ENCODE measurements at regions not wholly inside any gene's neighbourhood (a gene's known extent, or its start where the extent isn't known, plus 50 kb on each side); places are given as distances from the start of the nearest gene placed in this dataset.
"Not testable (repeated sequence)": the region's sequence is repeated elsewhere in the genome, so short reads cannot be mapped to it uniquely, and the experiment has no call there.

DNA sequence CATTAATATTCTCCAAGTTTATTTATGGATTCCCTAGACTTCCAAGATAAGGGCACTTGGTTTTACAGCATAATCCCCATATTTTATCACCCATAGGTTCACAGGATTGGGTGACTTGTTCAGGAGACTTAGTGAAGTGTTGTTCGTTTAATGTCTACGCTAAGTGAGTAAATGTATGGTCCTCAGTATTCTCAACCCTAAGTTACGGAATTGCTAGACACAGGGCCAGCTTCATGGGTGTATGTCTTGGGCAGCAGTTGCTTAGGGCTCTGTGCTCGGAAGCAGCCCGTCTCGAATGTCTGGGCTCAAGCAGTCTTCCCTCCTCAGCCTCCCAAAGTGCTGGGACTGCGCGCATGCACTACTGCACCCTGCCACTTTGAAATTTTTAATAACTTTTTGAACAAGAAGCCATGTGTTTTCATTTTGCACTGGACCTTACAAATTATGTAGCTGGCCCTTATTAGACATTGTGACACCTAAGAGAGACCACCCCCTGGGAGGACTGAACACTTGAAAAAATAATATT is 91.5 kb upstream of the ZNF217 start:
- no peak for DNase-seq

GRCh38 chr20:53683506-53683905 is 89.9 kb upstream of the ZNF217 start:
- DNase-seq: no peak

GRCh38 chr20:53681352-53682212 is 87.9 kb upstream of the ZNF217 start:
- no peak for DNase-seq

- DNase-seq: no peak
Measured at GRCh38 chr20:53679597-53680309, 86.1 kb upstream of the ZNF217 start.

GRCh38 chr20:53678990-53679596 is 85.5 kb upstream of the ZNF217 start:
- DNase-seq: no peak

- no peak for DNase-seq
Measured at GRCh38 chr20:53678315-53678989, 84.8 kb upstream of the ZNF217 start.

- DNase-seq: peak; percentile 70
Measured at GRCh38 chr20:53677447-53678314, 84.0 kb upstream of the ZNF217 start.

- DNase-seq: no peak
Measured at GRCh38 chr20:53676987-53677386, 83.3 kb upstream of the ZNF217 start.

- DNase-seq: no peak
Measured at GRCh38 chr20:53676519-53676822, 82.8 kb upstream of the ZNF217 start.

DNA sequence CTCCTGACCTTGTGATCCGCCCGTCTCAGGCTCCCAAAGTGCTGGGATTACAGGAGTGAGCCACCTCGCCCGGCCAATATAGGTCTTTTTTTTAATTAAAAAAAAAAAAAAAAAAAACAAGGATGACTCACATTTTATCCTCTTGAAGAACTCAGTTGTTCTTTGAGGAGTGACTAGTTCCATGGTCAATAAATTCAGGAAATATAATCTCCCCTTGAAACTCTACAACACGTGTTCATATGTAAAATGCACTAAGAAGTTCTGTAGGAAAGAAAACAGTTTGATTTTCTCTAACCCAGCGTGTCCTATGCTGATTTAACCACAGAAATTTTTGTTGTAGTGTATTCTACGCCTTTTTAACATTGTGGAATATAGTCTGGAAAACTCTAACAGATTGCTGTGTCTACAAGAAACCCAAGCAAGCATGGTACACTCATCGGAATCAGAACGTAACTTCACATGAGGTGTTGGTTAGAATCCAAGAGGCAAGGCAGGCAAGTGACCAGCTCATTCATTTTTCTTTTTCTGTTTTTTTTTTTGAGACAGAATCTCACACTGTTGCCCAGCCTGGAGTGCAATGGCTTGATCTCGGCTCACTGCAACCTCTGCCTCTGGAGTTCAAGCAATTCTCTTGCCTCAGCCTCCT is 79.0 kb upstream of the ZNF217 start:
- DNase-seq: no peak

GRCh38 chr20:53671370-53671769 is 77.7 kb upstream of the ZNF217 start:
- DNase-seq: no peak

DNA sequence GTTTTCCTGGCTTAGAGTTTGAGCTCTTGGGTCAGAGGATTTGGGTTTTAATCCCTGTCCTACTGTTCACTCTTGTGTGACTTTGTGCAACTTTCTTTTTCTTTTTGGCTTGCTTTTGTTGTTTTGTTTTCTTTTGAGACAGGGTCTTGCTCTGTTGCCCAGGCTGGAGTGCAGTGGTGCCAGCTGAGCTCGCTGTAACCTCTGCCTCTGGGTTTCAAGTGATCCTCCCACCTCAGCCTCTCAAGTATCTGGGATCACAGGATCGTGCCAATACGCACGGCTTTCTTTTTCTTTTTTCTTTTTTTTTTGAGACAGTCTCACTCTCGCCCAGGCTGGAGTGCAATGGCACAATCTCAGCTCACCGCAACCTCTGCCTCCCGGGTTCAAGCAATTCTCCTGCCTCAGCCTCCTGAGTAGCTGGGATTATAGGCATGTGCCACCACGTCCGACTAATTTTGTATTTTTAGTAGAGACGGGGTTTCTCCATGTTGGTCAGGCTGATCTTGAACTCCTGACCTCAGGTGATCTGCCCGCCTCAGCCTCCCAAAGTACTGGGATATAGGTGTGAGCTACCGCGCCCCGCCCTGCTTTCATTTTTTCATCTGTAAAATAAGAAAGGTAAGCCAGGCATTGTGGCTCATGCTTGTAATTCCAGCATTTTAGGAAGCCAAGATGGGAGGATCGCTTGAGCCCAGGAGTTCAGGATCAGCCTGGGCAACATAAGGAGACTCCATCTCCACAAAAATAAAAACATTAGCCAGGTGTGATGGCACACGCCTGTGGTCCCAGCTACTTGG is 76.1 kb upstream of the ZNF217 start:
- not testable (repeated sequence) for DNase-seq

GRCh38 chr20:53668992-53669391 is 75.4 kb upstream of the ZNF217 start:
- DNase-seq: no peak

DNA sequence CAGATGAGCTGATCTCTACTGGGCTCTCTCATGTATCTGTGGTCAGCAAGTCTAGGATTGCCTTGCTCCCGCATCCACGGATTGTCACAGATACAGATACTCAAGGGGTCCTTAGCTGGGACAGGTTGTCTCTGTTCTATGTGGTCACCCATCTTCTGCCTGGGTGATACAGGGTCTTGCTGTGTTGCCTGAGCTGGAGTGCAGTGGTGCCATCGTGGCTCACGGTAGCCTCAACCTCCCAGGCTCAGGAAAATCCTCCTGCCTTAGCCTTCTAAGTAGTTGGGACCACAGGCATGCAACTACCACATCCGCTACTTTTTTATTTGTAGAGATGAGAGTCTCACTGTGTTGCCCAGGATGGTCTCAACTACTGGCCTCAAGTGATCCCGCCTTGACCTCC is 72.5 kb upstream of the ZNF217 start:
- DNase-seq: no peak

DNA sequence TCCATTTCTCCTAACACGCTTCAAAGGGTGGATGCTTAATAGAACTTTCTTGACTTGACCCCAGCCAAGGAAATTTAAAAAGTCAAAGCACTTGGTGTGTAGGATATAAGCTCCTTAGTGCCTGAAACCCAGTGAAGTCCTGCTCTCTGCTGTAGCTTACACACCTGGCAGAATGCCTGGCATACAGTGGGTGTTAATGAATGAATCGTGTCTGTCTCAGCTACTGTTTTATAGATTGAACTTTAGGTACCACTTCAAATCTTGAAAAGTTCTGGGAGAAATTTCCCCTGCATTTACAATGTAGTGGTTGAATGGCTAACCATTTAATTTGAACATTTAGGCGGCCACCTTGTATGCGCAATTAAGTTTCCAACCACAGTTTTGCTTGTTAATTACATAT is 70.5 kb upstream of the ZNF217 start:
- no peak for DNase-seq

- DNase-seq: not testable (repeated sequence)
Measured at GRCh38 chr20:53663521-53663920, 69.9 kb upstream of the ZNF217 start.

GRCh38 chr20:53662595-53662994 is 69.0 kb upstream of the ZNF217 start:
- no peak for DNase-seq

GRCh38 chr20:53660947-53661381 is 67.3 kb upstream of the ZNF217 start:
- DNase-seq: peak; percentile 33

DNA sequence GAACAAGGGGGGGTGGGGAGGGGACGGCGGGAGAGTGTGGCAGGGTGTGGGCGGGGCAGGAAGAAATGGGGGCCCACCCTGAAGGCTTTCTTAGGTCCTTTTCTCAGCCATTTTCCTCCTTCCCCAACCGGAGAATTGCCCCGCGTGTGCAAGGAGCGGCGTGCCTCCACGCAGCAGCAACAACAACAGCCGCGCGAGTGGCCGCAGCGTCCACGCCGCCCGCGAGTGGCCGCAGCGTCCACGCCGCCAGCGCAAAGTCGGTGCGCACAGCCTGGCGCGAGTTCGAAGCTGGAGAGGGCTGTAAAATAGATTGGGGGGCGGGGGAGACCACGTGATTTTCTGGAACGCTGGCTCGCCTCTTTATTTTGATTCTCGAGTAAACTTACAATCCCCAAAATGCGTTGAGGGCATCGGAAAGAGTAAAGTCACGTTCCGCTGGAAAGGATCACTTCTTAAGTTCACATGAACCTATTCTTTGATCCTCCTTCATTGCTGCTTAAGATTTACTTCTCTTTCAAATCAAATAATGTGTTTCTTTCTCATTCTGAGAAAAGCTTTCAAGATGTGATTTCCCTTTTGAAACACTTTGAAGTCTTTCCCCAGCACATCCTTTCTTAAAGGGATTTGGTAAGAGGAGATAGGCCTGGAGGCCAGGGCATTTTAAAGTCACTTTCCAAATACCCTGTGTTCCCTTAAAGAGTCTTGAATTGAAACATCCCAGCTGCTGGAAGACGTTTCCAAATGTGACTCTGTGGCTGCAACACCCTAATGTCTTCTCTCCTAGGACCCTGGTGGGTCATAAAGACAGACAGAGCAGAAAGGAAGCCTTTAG is 66.7 kb upstream of the ZNF217 start:
- DNase-seq: peak; percentile 54

GRCh38 chr20:53658973-53659372 is 65.3 kb upstream of the ZNF217 start:
- DNase-seq: no peak
